Right lung (tissue), 2 donors: ENCODE measurements at regions not wholly inside any gene's neighbourhood (a gene's known extent, or its start where the extent isn't known, plus 50 kb on each side); places are given as distances from the start of the nearest gene placed in this dataset.
A peak's percentile ranks its signal among the peaks of the same experiment; 100 is the strongest.

Experiments
- DNase-seq, 2 donors: peaks; one replicate each; pipeline ENCODE4 v3.0.0-alpha.2; 2013

- DNase-seq, result no peak
These were observed 54.6 kb downstream of the ZFP36L2 start for GRCh38 chr2:43171789-43172188.

GRCh38 chr2:43170405-43171105 is 55.9 kb downstream of the ZFP36L2 start:
- no peak for DNase-seq

GRCh38 chr2:43169987-43170386 is 56.4 kb downstream of the ZFP36L2 start:
- no peak for DNase-seq

- DNase-seq, result no peak
These were observed 57.1 kb downstream of the ZFP36L2 start for GRCh38 chr2:43169099-43169945.

- DNase-seq, result no peak
These were observed 58.4 kb downstream of the ZFP36L2 start for GRCh38 chr2:43168016-43168369.

- DNase-seq, result no peak
These were observed 60.9 kb downstream of the ZFP36L2 start for GRCh38 chr2:43165378-43166069.

GRCh38 chr2:43164686-43165085 is 61.7 kb downstream of the ZFP36L2 start:
- DNase-seq, result no peak

GRCh38 chr2:43163584-43164270 is 62.7 kb downstream of the ZFP36L2 start:
- no peak for DNase-seq

GRCh38 chr2:43162511-43162776 is 64.0 kb downstream of the ZFP36L2 start:
- DNase-seq, result no peak

- DNase-seq, result no peak
These were observed 64.5 kb downstream of the ZFP36L2 start for GRCh38 chr2:43161650-43162510.

- DNase-seq, result no peak
These were observed 65.6 kb downstream of the ZFP36L2 start for GRCh38 chr2:43160778-43161177.

- no peak for DNase-seq
These were observed 66.6 kb downstream of the ZFP36L2 start for GRCh38 chr2:43159797-43160196.

- DNase-seq, result peak in 1 of 2 donors; percentile 47
These were observed 68.0 kb downstream of the ZFP36L2 start for GRCh38 chr2:43158259-43158880.

- DNase-seq, result no peak
These were observed 68.7 kb downstream of the ZFP36L2 start for GRCh38 chr2:43157506-43158246.

GRCh38 chr2:43155851-43156411 is 70.5 kb downstream of the ZFP36L2 start:
- DNase-seq, result no peak

- DNase-seq, result no peak
These were observed 71.7 kb downstream of the ZFP36L2 start for GRCh38 chr2:43154685-43155084.

- no peak for DNase-seq
These were observed 73.4 kb downstream of the ZFP36L2 start for GRCh38 chr2:43152741-43153647.

- DNase-seq, result no peak
These were observed 74.2 kb downstream of the ZFP36L2 start for GRCh38 chr2:43152186-43152585.
